ENCODE measurements at regions not wholly inside any gene's neighbourhood (a gene's known extent, or its start where the extent isn't known, plus 50 kb on each side); places are given as distances from the start of the nearest gene placed in this dataset.

DNA sequence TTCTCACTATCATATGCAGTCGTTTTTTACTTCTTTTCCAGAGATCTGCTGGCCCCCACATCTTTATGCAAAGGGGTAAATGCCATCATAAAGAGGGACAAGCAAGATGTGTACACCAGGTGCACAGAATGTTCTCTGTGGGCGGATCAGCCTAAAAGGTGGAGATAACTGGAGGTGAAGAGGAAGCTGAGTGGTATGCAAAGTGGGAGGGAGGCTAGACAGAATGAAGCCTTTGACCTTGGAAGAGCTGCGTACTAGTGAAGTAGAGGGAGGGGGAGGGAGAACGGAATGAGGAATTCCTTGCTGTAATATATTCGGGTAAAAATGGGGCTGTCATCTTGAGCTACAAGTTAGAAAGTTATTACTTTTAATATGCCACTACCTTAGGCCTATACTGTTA lies 287.5 kb upstream of the VRK2 start:
- TF ChIP-seq, protein P1, sequence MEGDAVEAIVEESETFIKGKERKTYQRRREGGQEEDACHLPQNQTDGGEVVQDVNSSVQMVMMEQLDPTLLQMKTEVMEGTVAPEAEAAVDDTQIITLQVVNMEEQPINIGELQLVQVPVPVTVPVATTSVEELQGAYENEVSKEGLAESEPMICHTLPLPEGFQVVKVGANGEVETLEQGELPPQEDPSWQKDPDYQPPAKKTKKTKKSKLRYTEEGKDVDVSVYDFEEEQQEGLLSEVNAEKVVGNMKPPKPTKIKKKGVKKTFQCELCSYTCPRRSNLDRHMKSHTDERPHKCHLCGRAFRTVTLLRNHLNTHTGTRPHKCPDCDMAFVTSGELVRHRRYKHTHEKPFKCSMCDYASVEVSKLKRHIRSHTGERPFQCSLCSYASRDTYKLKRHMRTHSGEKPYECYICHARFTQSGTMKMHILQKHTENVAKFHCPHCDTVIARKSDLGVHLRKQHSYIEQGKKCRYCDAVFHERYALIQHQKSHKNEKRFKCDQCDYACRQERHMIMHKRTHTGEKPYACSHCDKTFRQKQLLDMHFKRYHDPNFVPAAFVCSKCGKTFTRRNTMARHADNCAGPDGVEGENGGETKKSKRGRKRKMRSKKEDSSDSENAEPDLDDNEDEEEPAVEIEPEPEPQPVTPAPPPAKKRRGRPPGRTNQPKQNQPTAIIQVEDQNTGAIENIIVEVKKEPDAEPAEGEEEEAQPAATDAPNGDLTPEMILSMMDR (IDR thresholded peaks at IDR 0.05; ENCODE audit: borderline replicate concordance, insufficient read depth, low read depth, low read length): no peak
- no peak overlapping the region for H3K4me3 ChIP-seq (ENCODE audit: low read depth, low read length)

DNA sequence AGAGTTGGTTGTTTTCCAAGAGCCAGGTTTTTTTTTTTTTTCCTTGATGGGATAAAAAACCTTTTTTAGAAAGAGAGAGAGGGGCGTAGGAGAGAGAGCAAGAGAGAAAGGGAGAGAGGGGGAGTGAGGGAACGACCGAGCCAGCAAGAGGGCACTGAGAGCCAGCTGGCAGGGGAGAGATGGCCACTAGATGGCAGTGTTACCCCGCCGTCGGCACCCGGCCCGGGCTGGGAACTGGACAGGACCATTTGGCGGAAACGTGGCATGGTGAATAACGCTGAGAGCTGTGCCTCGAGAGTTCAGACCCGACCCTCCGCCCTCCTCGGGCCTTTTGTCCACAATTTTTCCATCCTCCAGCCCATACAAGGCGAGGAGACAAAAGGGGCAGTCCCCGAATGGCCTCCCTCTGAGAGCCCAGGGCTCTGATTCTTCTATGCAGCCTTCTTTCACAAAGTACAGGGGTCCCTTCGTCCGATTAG lies 286.7 kb upstream of the VRK2 start:
- peak overlapping the region; percentile 13 for H3K4me3 ChIP-seq (ENCODE audit: low read depth, low read length)
- TF ChIP-seq, protein P1 (IDR thresholded peaks at IDR 0.05; ENCODE audit: borderline replicate concordance, insufficient read depth, low read depth, low read length): peak; percentile 94

DNA sequence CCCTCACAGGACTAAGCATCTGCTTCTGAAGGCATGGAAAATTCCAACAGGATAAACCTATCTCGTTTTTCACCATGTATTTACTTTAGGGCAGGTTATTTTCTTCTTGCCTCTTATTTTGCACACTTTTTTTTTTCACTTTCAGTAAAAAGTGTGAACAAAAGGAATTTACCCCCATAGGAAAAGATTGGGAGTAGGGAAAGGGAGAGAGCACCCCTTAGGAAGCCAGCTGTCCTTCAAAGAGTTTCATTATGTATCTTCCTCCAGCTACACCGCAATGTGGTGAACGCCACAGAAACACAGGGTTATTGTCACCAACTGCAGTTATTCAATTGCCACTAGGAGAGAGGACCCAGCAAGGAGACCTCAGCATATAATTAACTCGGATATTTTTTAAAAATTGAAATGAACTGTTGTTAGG lies 286.2 kb upstream of the VRK2 start:
- TF ChIP-seq, protein P1 (IDR thresholded peaks at IDR 0.05; ENCODE audit: borderline replicate concordance, insufficient read depth, low read depth, low read length): no peak
- H3K4me3 ChIP-seq (ENCODE audit: low read depth, low read length): no peak overlapping the region

DNA sequence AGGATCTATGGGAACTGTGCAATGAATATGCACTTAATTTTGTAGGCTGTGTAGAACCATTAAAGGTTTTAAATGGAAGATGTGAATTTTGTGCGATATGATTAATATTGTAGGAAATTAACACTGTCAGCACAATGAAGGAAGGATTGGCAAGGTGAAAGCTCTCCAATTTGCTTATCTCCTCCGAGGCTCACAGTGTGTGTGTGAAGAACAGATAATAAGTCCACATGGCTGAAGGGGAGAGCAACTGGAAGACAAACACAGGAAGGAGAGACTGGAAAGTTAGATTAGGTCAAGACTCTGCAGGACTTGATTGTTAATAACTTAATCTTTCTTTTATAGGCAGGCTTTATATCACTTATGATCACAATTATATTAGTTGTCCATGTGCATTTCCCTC lies 269.7 kb upstream of the VRK2 start:
- H3K4me3 ChIP-seq (ENCODE audit: low read depth, low read length): no peak overlapping the region
- TF ChIP-seq, protein P1 (IDR thresholded peaks at IDR 0.05; ENCODE audit: borderline replicate concordance, insufficient read depth, low read depth, low read length): no peak

DNA sequence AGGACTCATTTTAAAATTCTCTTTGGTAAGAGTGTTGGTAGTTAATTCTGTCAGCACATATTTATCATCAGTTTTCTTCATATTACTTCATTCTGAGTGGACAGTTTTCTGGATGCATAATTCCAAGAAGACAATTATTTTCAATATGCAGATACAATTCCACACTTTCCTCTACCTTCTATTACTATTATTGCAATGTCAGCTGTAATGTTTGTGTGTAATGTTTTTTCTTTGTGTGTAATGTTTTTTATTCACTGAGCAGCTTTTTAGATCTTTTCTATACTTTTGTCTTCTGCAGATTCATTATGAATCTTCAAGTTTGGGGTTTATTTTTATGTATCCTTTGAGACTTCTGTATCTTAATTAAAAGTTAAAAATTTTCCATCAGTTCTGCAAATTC lies 264.0 kb upstream of the VRK2 start:
- no peak overlapping the region for H3K4me3 ChIP-seq (ENCODE audit: low read depth, low read length)

DNA sequence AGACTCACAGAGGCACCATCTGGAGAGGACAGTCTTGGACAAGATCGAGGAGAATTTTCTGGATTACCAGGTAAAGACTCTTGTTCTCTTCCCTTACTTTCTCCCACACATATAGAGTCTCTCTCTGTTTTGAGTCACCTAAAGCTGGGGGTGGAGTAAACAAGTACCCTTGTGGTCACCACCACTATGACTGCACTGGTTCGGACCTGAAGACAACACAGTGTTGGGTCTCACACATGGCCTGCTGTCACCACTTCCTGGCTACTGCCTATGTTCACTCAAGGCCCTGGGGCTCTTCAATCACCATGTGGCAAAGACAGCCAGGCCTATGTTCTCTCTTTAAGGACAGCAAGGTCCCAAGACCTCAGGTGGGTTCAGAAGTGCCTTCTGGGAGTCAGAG lies 253.3 kb upstream of the VRK2 start:
- TF ChIP-seq, protein P1 (IDR thresholded peaks at IDR 0.05; ENCODE audit: borderline replicate concordance, insufficient read depth, low read depth, low read length): no peak
- no peak overlapping the region for H3K4me3 ChIP-seq (ENCODE audit: low read depth, low read length)

More for the DNA sequence above, 264.0 kb upstream of the VRK2 start:
- TF ChIP-seq, protein P1 (IDR thresholded peaks at IDR 0.05; ENCODE audit: borderline replicate concordance, insufficient read depth, low read depth, low read length): no peak

DNA sequence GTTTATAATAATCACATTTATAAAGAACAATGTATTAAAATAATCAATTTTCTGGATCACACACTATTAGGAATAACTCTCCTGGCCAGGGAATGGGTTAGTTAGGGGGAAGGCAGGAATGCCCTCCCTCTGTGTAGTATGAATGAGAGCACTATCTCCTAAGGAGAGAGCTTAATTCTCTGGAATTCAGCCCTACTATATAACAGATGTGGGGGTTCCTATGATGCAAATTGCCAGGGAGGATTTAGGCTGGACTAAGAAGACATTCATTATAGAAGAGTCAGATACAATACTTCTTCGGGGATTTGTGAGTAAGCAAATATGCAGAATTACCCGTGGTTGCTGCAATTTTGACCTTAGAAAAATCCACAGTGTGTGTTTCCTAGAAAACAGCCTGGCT lies 250.1 kb upstream of the VRK2 start:
- no peak overlapping the region for H3K4me3 ChIP-seq (ENCODE audit: low read depth, low read length)

More for the DNA sequence above, 250.1 kb upstream of the VRK2 start:
- TF ChIP-seq, protein P1 (IDR thresholded peaks at IDR 0.05; ENCODE audit: borderline replicate concordance, insufficient read depth, low read depth, low read length): no peak

Data from GM12875 (cell line).